ENCODE measurements at regions not wholly inside any gene's neighbourhood (a gene's known extent, or its start where the extent isn't known, plus 50 kb on each side); places are given as distances from the start of the nearest gene placed in this dataset.

DNA sequence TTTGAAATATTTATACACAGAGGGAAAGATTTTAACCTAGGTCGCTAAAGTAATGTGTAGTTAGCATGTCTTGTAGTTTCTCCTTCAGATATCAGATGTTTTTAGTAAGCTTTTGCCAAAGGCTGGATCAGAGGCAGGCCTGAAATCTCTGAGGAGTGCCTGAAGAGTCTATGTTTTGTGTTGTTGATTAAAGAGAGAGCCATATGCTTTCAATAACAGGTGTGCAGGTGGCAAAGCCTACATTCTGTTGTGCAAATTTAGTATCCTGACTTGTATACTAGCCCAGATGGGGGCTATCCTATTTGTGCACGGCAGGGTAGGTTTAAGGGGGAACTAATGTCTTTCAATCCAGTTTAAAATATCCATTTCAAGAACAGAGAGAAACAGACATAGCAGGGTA is 167.1 kb upstream of the ATXN1 start:
- Mint-ChIP-seq H3K36me3 (ENCODE audit: low read depth) (no peaks in the 10 kb centered on the region), H3K27ac (no peak overlapping the region)

DNA sequence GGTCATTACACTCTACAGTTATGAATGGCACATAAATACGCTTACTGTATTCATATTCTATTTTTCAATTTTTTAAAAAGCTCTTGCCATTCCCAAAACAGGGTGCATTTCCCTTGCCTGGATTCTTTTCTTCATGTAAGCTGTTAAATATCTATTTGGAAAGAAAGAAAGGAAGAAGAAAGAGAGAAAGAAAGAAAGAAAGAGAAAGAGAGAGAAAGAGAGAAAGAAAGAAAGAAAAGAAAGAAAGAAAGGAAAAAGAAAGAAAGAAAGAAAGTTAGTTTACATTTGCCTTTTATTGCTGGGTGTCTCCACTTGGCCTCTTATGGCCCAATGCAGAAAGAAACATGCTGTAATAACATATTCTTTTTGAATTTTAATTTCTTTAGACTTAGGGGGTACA is 165.9 kb upstream of the ATXN1 start:
- Mint-ChIP-seq H3K36me3 (ENCODE audit: low read depth) (no peaks in the 10 kb centered on the region), H3K27ac (no peak overlapping the region), H3K4me1 (ENCODE audit: low read depth) (no peaks in the 10 kb centered on the region), H3K9me3 (peaks cover 4% of the 10 kb centered on the region), H3K4me3 (no peak overlapping the region), H3K27me3 (peaks cover 37% of the 10 kb centered on the region)

More for the DNA sequence above, 167.1 kb upstream of the ATXN1 start:
- H3K4me3 Mint-ChIP-seq = no peak overlapping the region
- H3K4me1 Mint-ChIP-seq (ENCODE audit: low read depth) = peaks cover 2% of the 10 kb centered on the region
- peaks cover 4% of the 10 kb centered on the region for H3K9me3 Mint-ChIP-seq
- peaks cover 38% of the 10 kb centered on the region for H3K27me3 Mint-ChIP-seq

DNA sequence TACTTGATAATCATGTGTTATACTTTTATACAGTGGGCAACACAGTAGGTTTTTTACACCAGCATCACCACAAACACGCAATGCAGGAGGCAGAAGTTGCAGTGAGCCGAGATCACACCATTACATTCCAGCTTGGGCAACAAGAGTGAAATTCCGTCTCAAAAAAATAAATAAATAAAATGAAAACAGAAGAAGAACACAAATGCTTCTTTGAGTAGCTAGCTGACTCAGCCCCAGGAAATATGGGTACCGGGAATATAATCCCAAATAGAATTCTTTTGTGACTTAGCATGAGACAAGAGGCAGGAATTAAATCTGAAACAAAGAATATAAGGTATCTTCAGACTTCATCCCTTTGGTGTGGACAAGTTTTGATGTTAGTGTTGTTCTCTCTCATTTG is 164.2 kb upstream of the ATXN1 start:
- H3K9me3 Mint-ChIP-seq = no peaks in the 10 kb centered on the region
- no peaks in the 10 kb centered on the region for H3K36me3 Mint-ChIP-seq (ENCODE audit: low read depth)
- H3K4me1 Mint-ChIP-seq (ENCODE audit: low read depth) = no peaks in the 10 kb centered on the region
- H3K27me3 Mint-ChIP-seq = peaks cover 30% of the 10 kb centered on the region
- no peak overlapping the region for H3K4me3 Mint-ChIP-seq
- no peak overlapping the region for H3K27ac Mint-ChIP-seq

- Mint-ChIP-seq H3K36me3 (ENCODE audit: low read depth) (no peaks in the 10 kb centered on the region), H3K4me1 (ENCODE audit: low read depth) (no peaks in the 10 kb centered on the region), H3K27me3 (peaks cover 25% of the 10 kb centered on the region), H3K27ac (no peak overlapping the region), H3K4me3 (no peak overlapping the region), H3K9me3 (no peaks in the 10 kb centered on the region)
These were observed 161.0 kb upstream of the ATXN1 start for GRCh38 chr6:16922282-16922681.

DNA sequence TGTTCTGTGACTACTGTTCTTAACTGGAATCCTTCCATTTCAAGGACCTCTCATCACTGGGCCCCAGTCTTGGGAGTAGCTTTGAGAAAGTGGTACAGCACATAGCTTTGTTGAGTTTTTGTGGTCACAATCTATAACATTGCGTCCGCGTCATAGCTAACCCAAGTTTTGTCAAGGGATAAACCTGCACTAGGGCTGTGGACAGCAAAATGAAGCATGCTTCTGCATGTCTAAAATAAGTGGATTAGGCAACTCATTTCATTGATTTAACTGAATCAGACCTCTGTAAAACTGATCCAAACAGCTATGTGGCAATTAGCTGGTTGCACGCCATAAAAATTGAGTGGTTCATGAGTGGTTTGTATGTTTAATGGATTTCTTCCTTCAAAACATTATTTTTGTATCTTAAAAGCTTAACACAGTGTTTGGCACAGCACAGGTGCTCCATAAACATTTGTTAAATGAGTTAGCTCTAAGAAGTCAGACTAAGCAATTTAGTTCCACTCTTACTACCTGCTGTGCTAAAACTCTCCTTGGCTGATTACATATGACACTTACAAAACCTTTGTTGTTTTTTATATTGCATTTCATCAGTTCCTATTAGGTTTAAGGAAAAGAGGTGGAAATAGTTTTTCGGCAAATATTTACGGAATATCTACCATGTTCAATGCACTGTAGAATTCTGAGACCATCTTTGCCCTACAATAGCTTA is 160.3 kb upstream of the ATXN1 start:
- Mint-ChIP-seq H3K4me3 (no peak overlapping the region), H3K36me3 (ENCODE audit: low read depth) (no peaks in the 10 kb centered on the region), H3K9me3 (no peaks in the 10 kb centered on the region), H3K27me3 (peaks cover 22% of the 10 kb centered on the region), H3K27ac (no peak overlapping the region), H3K4me1 (ENCODE audit: low read depth) (no peaks in the 10 kb centered on the region)

DNA sequence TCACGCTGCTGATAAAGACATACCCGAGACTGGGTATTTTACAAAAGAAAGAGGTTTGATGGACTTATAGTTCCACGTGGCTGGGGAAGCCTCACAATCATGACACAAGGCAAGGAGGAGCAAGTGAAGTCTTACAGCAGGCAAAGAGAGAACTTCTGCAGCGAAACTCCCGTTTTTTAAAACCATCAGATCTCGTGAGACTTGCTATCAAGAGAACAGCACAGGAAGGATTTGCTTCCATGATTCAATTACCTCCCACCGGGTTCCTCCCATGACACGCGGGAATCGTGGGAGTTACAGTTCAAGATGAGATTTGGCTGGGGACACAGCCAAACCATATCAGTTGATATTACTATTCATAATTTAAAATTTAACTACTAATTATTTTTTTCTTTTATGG is 157.3 kb upstream of the ATXN1 start:
- Mint-ChIP-seq H3K27me3 (peaks cover 12% of the 10 kb centered on the region), H3K27ac (no peak overlapping the region), H3K36me3 (ENCODE audit: low read depth) (no peaks in the 10 kb centered on the region), H3K9me3 (peaks cover 5% of the 10 kb centered on the region), H3K4me3 (no peak overlapping the region), H3K4me1 (ENCODE audit: low read depth) (no peaks in the 10 kb centered on the region)

DNA sequence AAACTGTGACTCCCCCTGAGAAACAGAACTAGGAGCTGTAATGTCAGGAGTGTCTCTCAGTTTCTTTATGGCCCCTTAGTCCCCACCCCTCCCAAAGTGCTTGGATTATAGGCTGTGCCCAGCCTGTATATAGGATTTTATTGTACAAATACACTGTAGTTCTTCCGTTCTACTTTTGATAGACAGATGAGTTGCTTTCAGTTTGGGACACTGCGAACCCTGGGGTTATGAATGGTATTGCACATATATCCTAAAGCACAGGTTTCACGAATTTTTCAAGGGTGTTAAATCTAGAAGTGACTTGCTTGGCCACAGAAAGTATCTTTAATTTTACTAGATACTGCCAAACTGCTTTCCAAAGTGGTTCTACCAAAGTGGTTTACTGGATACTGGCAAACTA is 152.9 kb upstream of the ATXN1 start:
- H3K27me3 Mint-ChIP-seq = peaks cover 12% of the 10 kb centered on the region
- no peak overlapping the region for H3K4me3 Mint-ChIP-seq
- H3K4me1 Mint-ChIP-seq (ENCODE audit: low read depth) = no peaks in the 10 kb centered on the region
- peaks cover 19% of the 10 kb centered on the region for H3K9me3 Mint-ChIP-seq
- H3K27ac Mint-ChIP-seq = no peak overlapping the region
- no peaks in the 10 kb centered on the region for H3K36me3 Mint-ChIP-seq (ENCODE audit: low read depth)

DNA sequence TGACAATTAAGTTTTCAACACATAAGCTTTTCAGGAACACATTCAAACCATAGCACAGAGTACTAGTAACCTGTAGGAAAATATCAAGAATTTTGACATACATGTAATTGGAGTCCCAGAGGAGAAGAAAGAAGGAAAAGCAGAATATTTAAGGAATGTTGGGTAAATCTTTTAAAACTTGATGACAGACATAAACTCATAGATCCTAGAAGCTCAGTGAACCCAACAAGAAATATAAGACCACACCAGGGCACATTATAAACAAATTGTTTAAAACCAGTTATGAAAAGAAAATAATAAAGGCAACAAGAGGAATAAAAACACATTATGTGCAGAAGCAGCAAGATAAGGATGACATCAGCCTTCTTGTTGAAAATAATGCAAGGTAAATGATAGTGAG is 151.5 kb upstream of the ATXN1 start:
- Mint-ChIP-seq H3K4me1 (ENCODE audit: low read depth) (no peaks in the 10 kb centered on the region), H3K9me3 (peaks cover 19% of the 10 kb centered on the region), H3K27me3 (peaks cover 8% of the 10 kb centered on the region), H3K27ac (no peak overlapping the region), H3K4me3 (no peak overlapping the region), H3K36me3 (ENCODE audit: low read depth) (no peaks in the 10 kb centered on the region)

GRCh38 chr6:16911088-16911487 is 149.8 kb upstream of the ATXN1 start:
- peaks cover 19% of the 10 kb centered on the region for H3K9me3 Mint-ChIP-seq
- H3K4me1 Mint-ChIP-seq (ENCODE audit: low read depth) = no peaks in the 10 kb centered on the region
- no peak overlapping the region for H3K27ac Mint-ChIP-seq
- no peak overlapping the region for H3K4me3 Mint-ChIP-seq
- no peaks in the 10 kb centered on the region for H3K36me3 Mint-ChIP-seq (ENCODE audit: low read depth)
- H3K27me3 Mint-ChIP-seq = peaks cover 17% of the 10 kb centered on the region

DNA sequence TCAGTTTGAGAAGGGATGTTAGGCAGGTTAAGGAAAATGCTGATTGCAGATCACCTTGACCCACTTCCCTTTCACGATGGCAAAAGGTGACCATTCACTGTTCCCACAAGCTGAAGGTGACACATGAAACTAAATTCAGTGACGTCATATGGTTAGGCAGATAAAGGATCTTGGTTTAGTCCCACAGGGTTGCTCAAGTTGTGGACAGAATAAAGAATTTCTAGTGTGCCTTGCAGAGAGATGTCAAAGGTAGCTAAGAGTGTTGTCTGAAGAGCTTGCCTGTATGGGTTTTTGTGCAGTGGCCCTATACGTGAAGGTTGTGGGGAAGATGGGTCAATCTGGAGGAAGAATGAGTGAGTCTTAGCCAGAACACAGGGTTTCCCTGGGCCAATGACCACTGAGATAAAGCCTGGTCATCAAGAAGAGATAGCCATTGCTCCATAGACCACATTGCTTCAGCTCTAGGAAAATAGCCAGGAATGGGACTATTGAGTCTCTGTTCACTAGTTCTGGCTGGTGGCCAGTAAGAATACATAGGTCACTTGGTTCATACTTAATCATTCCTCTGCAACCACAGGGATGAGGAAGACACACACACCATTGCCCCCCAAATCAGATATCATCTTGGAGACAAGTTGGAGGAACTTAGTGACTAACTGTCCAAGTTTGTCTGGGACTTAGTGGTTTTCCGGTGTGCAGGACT is 148.5 kb upstream of the ATXN1 start:
- Mint-ChIP-seq H3K4me1 (ENCODE audit: low read depth) (no peaks in the 10 kb centered on the region), H3K27ac (no peak overlapping the region), H3K36me3 (ENCODE audit: low read depth) (no peaks in the 10 kb centered on the region), H3K27me3 (peaks cover 21% of the 10 kb centered on the region), H3K9me3 (peaks cover 19% of the 10 kb centered on the region), H3K4me3 (no peak overlapping the region)

GRCh38 chr6:16907991-16908390 is 146.7 kb upstream of the ATXN1 start:
- H3K4me3 Mint-ChIP-seq = no peak overlapping the region
- no peaks in the 10 kb centered on the region for H3K36me3 Mint-ChIP-seq (ENCODE audit: low read depth)
- no peaks in the 10 kb centered on the region for H3K4me1 Mint-ChIP-seq (ENCODE audit: low read depth)
- H3K27me3 Mint-ChIP-seq = peaks cover 37% of the 10 kb centered on the region
- H3K9me3 Mint-ChIP-seq = peaks cover 12% of the 10 kb centered on the region
- H3K27ac Mint-ChIP-seq = no peak overlapping the region

DNA sequence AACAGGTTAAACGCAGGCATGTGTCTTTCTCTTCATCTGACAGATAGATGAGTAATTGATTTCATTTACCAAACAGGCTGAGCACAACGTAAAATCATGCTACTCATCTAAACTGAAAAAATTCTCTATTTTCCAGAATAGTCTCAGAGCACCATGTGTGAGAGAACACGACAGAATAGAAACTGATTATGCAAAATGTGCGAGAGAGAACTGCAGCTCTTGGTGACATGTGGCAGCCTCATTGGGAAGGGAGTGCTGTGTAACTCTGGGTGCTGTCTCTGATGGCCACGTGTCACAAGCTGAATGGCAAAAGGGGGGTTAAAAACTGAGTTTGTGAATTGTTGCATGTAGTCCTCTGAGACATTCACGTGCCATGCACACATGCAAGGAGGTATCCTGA is 143.7 kb upstream of the ATXN1 start:
- H3K27me3 Mint-ChIP-seq = peaks cover 35% of the 10 kb centered on the region
- no peak overlapping the region for H3K4me3 Mint-ChIP-seq
- no peaks in the 10 kb centered on the region for H3K4me1 Mint-ChIP-seq (ENCODE audit: low read depth)
- H3K9me3 Mint-ChIP-seq = no peaks in the 10 kb centered on the region
- no peak overlapping the region for H3K27ac Mint-ChIP-seq
- H3K36me3 Mint-ChIP-seq (ENCODE audit: low read depth) = no peaks in the 10 kb centered on the region

DNA sequence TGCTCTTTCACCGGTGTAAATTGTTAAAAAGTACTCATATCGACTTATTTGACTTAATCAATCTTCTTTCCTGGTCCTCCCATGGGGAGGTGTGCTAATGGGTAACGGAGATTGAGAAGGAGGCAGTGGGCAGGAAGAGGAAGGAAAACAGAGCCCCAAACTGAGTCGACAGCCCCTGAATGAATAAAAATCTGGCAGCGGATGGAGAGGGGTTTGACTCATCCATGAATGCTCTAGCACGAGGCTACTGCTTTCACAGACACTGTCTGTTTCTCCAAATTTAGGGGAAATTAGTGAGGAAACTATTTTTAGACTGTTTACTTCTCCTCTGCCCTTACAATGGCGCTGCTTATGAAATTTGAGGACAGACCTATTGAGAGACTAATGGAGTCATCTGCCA is 142.2 kb upstream of the ATXN1 start:
- H3K27me3 Mint-ChIP-seq = peaks cover 47% of the 10 kb centered on the region
- no peaks in the 10 kb centered on the region for H3K4me1 Mint-ChIP-seq (ENCODE audit: low read depth)
- H3K4me3 Mint-ChIP-seq = no peak overlapping the region
- no peaks in the 10 kb centered on the region for H3K9me3 Mint-ChIP-seq
- H3K27ac Mint-ChIP-seq = no peak overlapping the region
- H3K36me3 Mint-ChIP-seq (ENCODE audit: low read depth) = no peaks in the 10 kb centered on the region

DNA sequence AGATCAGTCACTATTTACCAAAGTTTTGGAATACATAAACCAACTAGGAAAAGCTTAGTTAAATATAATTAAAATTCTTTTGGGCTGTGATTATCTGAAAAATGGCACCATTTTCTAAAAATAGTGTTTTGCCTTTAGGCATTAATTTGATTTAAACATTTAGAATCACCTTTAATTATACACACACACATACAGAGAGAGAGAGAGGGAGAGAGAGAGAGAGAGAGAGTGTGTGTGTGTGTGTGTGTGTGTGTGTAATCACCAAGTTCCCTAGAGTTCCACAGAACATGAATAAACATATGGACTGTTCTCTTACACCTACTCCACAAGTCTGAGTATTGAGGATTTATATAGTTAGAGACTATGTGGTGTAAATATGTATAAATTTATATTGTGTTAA is 141.2 kb upstream of the ATXN1 start:
- H3K4me3 Mint-ChIP-seq = no peak overlapping the region
- H3K4me1 Mint-ChIP-seq (ENCODE audit: low read depth) = no peaks in the 10 kb centered on the region
- no peaks in the 10 kb centered on the region for H3K36me3 Mint-ChIP-seq (ENCODE audit: low read depth)
- H3K27me3 Mint-ChIP-seq = peaks cover 47% of the 10 kb centered on the region
- no peak overlapping the region for H3K27ac Mint-ChIP-seq
- no peaks in the 10 kb centered on the region for H3K9me3 Mint-ChIP-seq

DNA sequence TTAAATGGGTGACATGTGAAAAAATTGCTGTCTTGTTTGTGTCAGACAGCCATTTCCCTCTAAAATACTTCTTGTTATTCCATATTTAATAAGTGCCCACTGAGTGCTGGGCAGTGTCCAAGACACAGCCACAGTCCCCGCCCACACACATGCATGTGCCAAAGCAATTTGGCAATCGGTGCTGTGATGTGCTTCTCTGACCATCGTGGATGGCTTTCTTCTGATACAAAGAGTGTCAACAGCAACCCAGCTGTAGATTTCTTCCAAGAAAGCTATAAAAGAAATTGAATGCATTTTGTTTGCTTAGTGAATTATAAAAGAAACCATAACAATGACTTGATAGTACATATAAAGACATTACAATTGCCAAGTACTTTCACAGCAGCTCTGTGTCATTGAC is 140.5 kb upstream of the ATXN1 start:
- no peaks in the 10 kb centered on the region for H3K4me1 Mint-ChIP-seq (ENCODE audit: low read depth)
- H3K27me3 Mint-ChIP-seq = peaks cover 49% of the 10 kb centered on the region
- no peak overlapping the region for H3K4me3 Mint-ChIP-seq
- H3K9me3 Mint-ChIP-seq = no peaks in the 10 kb centered on the region
- no peak overlapping the region for H3K27ac Mint-ChIP-seq
- H3K36me3 Mint-ChIP-seq (ENCODE audit: low read depth) = no peaks in the 10 kb centered on the region

DNA sequence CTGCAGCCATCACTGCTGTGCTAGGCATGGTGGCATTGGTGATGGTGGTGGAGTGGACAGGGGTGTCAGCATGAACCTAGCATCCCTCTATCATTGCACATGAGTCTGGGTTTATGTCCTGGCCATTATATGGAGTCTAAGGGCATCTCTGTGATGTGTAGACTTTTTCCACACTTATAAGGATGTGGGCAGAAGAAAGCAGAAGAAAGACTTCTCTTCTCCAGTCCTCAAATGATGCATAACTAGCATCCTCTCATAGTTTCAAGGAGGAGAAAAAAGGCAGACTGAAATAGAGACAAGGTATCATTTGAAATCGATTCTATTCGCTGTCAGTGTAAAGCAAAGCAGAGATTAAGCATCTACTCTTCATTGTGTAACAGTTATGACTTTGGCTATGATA is 140.0 kb upstream of the ATXN1 start:
- no peak overlapping the region for H3K4me3 Mint-ChIP-seq
- H3K27me3 Mint-ChIP-seq = peaks cover 45% of the 10 kb centered on the region
- H3K27ac Mint-ChIP-seq = no peak overlapping the region
- H3K4me1 Mint-ChIP-seq (ENCODE audit: low read depth) = no peaks in the 10 kb centered on the region
- no peaks in the 10 kb centered on the region for H3K36me3 Mint-ChIP-seq (ENCODE audit: low read depth)
- H3K9me3 Mint-ChIP-seq = no peaks in the 10 kb centered on the region

All from stimulated activated naive CD8-positive, alpha-beta T cell treated with anti-CD3 and anti-CD28 coated beads, Interleukin-15, Interleukin-2, amounts not matched to agents 100 ng/mL and 50 ng/mL, for 24 hours (primary cell).